Karpas-422 (cell line): ENCODE measurements at regions not wholly inside any gene's neighbourhood (a gene's known extent, or its start where the extent isn't known, plus 50 kb on each side); places are given as distances from the start of the nearest gene placed in this dataset.

Source experiments
- DNase-seq: peaks from one replicate; pipeline ENCODE4 v3.0.0-alpha.2; 2015
- H2AFZ ChIP-seq: fragments of 200-600 bp; sonication (generic); 2 replicates; pipeline ENCODE4 v1.6.1; 2014; ENCODE audit warnings: antibody characterized with exemption, low read length, mixed read lengths
- H3K27ac ChIP-seq: fragments of 200-600 bp; sonication (generic); 2 replicates; pipeline ENCODE4 v1.5.1; 2014; ENCODE audit warnings: mild to moderate bottlenecking, low read length, moderate library complexity
- H3K27me3 ChIP-seq: fragments of 200-600 bp; sonication (generic); 2 replicates; pipeline ENCODE4 v1.6.1; 2014; ENCODE audit warnings: low read length, mixed read lengths
- H3K36me3 ChIP-seq: fragments of 200-600 bp; sonication (generic); 2 replicates; pipeline ENCODE4 v1.6.1; 2014; ENCODE audit warnings: low read length, mixed read lengths; ENCODE audit not compliant: insufficient read depth
- H3K4me1 ChIP-seq: fragments of 200-600 bp; sonication (generic); 2 replicates; pipeline ENCODE4 v1.6.1; 2014; ENCODE audit warnings: mild to moderate bottlenecking, low read length, mixed read lengths
- H3K4me2 ChIP-seq: fragments of 200-600 bp; sonication (generic); 2 replicates; pipeline ENCODE4 v1.6.1; 2014; ENCODE audit warnings: low read length, low read depth, mild to moderate bottlenecking; ENCODE audit not compliant: poor library complexity, severe bottlenecking
- H3K4me3 ChIP-seq: fragments of 200-600 bp; sonication (generic); 2 replicates; pipeline ENCODE4 v1.5.1; 2014; ENCODE audit warnings: mild to moderate bottlenecking, antibody characterized with exemption, low read length, mixed read lengths
- H3K79me2 ChIP-seq: fragments of 200-600 bp; sonication (generic); 2 replicates; pipeline ENCODE4 v1.6.1; 2014; ENCODE audit warnings: mild to moderate bottlenecking, low read length, mixed read lengths
- H3K9ac ChIP-seq: fragments of 200-600 bp; sonication (generic); 2 replicates; pipeline ENCODE4 v1.6.0; 2014; ENCODE audit warnings: low read length
- H3K9me2 ChIP-seq: fragments of 200-600 bp; sonication (generic), shearing (Covaris generic); replicated peaks from 2 replicates; pipeline ENCODE4 v1.6.0; 2014; ENCODE audit warnings: mild to moderate bottlenecking, low read length, moderate library complexity; ENCODE audit not compliant: insufficient read depth
- H3K9me3 ChIP-seq: fragments of 300-700, 200-600 bp; sonication (generic); 2 replicates; pipeline ENCODE4 v1.6.1; 2014; ENCODE audit warnings: low read length, mixed read lengths
- H4K20me1 ChIP-seq: fragments of 200-600 bp; sonication (generic); 2 replicates; pipeline ENCODE4 v1.6.1; 2014; ENCODE audit warnings: mild to moderate bottlenecking, antibody characterized with exemption, low read length, low read depth; ENCODE audit not compliant: insufficient read depth

- Histone ChIP-seq H3K9me2 (no peaks in the 10 kb centered on the region), H3K27me3 (no peaks in the 10 kb centered on the region), H3K4me2 (no peak overlapping the region), H3K9ac (no peak overlapping the region), H3K9me3 (no peaks in the 10 kb centered on the region), H3K79me2 (no peaks in the 10 kb centered on the region), H3K4me3 (no peak overlapping the region), H4K20me1 (no peaks in the 10 kb centered on the region), H3K36me3 (no peaks in the 10 kb centered on the region), H3K4me1 (no peaks in the 10 kb centered on the region; the same call in 1 of the 2 replicates), H2AFZ (no peak overlapping the region), H3K27ac (no peak overlapping the region)
- DNase-seq, result no peak
Observed at GRCh38 chr10:30184397-30185033, 125.1 kb upstream of the JCAD start.

GRCh38 chr10:30183055-30183402, 123.6 kb upstream of the JCAD start:
- Histone ChIP-seq H3K4me1 (no peaks in the 10 kb centered on the region; the same call in 1 of the 2 replicates), H3K9me2 (no peaks in the 10 kb centered on the region), H3K36me3 (no peaks in the 10 kb centered on the region), H2AFZ (no peak overlapping the region), H3K4me3 (no peak overlapping the region), H4K20me1 (no peaks in the 10 kb centered on the region), H3K27me3 (no peaks in the 10 kb centered on the region), H3K9me3 (no peaks in the 10 kb centered on the region), H3K27ac (no peak overlapping the region), H3K79me2 (no peaks in the 10 kb centered on the region), H3K4me2 (no peak overlapping the region), H3K9ac (no peak overlapping the region)
- no peak for DNase-seq

GRCh38 chr10:30182191-30183054, 123.0 kb upstream of the JCAD start:
- H3K4me1 ChIP-seq, result no peaks in the 10 kb centered on the region; the same call in 1 of the 2 replicates
- H3K36me3 ChIP-seq, result no peaks in the 10 kb centered on the region
- no peak overlapping the region for H3K4me3 ChIP-seq
- no peaks in the 10 kb centered on the region for H3K27me3 ChIP-seq
- H3K9ac ChIP-seq, result no peak overlapping the region
- H3K79me2 ChIP-seq, result no peaks in the 10 kb centered on the region
- no peaks in the 10 kb centered on the region for H4K20me1 ChIP-seq
- H2AFZ ChIP-seq, result no peak overlapping the region
- H3K4me2 ChIP-seq, result no peak overlapping the region
- no peak for DNase-seq
- no peaks in the 10 kb centered on the region for H3K9me3 ChIP-seq
- H3K9me2 ChIP-seq, result no peaks in the 10 kb centered on the region
- H3K27ac ChIP-seq, result no peak overlapping the region

GRCh38 chr10:30178356-30178964, 119.1 kb upstream of the JCAD start:
- DNase-seq, result no peak
- no peaks in the 10 kb centered on the region for H3K9me2 ChIP-seq

GRCh38 chr10:30176776-30177533, 117.6 kb upstream of the JCAD start:
- H3K4me3 ChIP-seq, result no peak overlapping the region
- H3K27ac ChIP-seq, result no peak overlapping the region
- H3K9ac ChIP-seq, result no peak overlapping the region
- no peaks in the 10 kb centered on the region for H3K9me3 ChIP-seq
- H3K79me2 ChIP-seq, result no peaks in the 10 kb centered on the region
- H3K4me2 ChIP-seq, result no peak overlapping the region
- no peaks in the 10 kb centered on the region for H4K20me1 ChIP-seq
- no peak overlapping the region for H2AFZ ChIP-seq
- H3K27me3 ChIP-seq, result no peaks in the 10 kb centered on the region
- H3K4me1 ChIP-seq, result no peaks in the 10 kb centered on the region
- no peaks in the 10 kb centered on the region for H3K36me3 ChIP-seq
- no peaks in the 10 kb centered on the region for H3K9me2 ChIP-seq
- no peak for DNase-seq

More at GRCh38 chr10:30178356-30178964, 119.1 kb upstream of the JCAD start:
- Histone ChIP-seq H3K9ac (no peak overlapping the region), H3K4me1 (no peaks in the 10 kb centered on the region), H2AFZ (no peak overlapping the region), H3K36me3 (no peaks in the 10 kb centered on the region), H3K4me2 (no peak overlapping the region), H3K27ac (no peak overlapping the region), H3K27me3 (no peaks in the 10 kb centered on the region), H3K9me3 (no peaks in the 10 kb centered on the region), H4K20me1 (no peaks in the 10 kb centered on the region), H3K79me2 (no peaks in the 10 kb centered on the region), H3K4me3 (no peak overlapping the region)

- no peaks in the 10 kb centered on the region for H3K79me2 ChIP-seq
- H3K4me1 ChIP-seq, result no peaks in the 10 kb centered on the region
- no peaks in the 10 kb centered on the region for H3K36me3 ChIP-seq
- H3K4me3 ChIP-seq, result no peak overlapping the region
- DNase-seq, result no peak
- H3K9me3 ChIP-seq, result no peaks in the 10 kb centered on the region
- H3K27me3 ChIP-seq, result no peaks in the 10 kb centered on the region
- no peak overlapping the region for H3K4me2 ChIP-seq
- no peak overlapping the region for H3K9ac ChIP-seq
- no peaks in the 10 kb centered on the region for H3K9me2 ChIP-seq
- no peaks in the 10 kb centered on the region for H4K20me1 ChIP-seq
- no peak overlapping the region for H3K27ac ChIP-seq
- H2AFZ ChIP-seq, result no peak overlapping the region
Observed at GRCh38 chr10:30176182-30176581, 116.8 kb upstream of the JCAD start.

- H3K9me2 ChIP-seq, result no peaks in the 10 kb centered on the region
- H4K20me1 ChIP-seq, result no peaks in the 10 kb centered on the region
- H3K4me3 ChIP-seq, result no peak overlapping the region
- H3K79me2 ChIP-seq, result no peaks in the 10 kb centered on the region
- no peak for DNase-seq
- H3K9me3 ChIP-seq, result no peaks in the 10 kb centered on the region
- H2AFZ ChIP-seq, result no peak overlapping the region
- H3K36me3 ChIP-seq, result no peaks in the 10 kb centered on the region
- no peak overlapping the region for H3K4me2 ChIP-seq
- no peaks in the 10 kb centered on the region for H3K27me3 ChIP-seq
- no peaks in the 10 kb centered on the region for H3K4me1 ChIP-seq
- no peak overlapping the region for H3K9ac ChIP-seq
- H3K27ac ChIP-seq, result no peak overlapping the region
Observed at GRCh38 chr10:30172673-30173072, 113.3 kb upstream of the JCAD start.

GRCh38 chr10:30172091-30172490, 112.7 kb upstream of the JCAD start:
- H3K27me3 ChIP-seq, result no peaks in the 10 kb centered on the region
- no peaks in the 10 kb centered on the region for H3K9me3 ChIP-seq

More at GRCh38 chr10:30172091-30172490, 112.7 kb upstream of the JCAD start:
- no peak overlapping the region for H3K4me3 ChIP-seq
- H3K9ac ChIP-seq, result no peak overlapping the region
- H3K27ac ChIP-seq, result no peak overlapping the region
- H3K4me1 ChIP-seq, result no peaks in the 10 kb centered on the region
- no peak for DNase-seq
- H2AFZ ChIP-seq, result no peak overlapping the region
- no peak overlapping the region for H3K4me2 ChIP-seq
- no peaks in the 10 kb centered on the region for H3K9me2 ChIP-seq
- H4K20me1 ChIP-seq, result no peaks in the 10 kb centered on the region
- H3K79me2 ChIP-seq, result no peaks in the 10 kb centered on the region
- H3K36me3 ChIP-seq, result no peaks in the 10 kb centered on the region
